ENCODE measurements at regions not wholly inside any gene's neighbourhood (a gene's known extent, or its start where the extent isn't known, plus 50 kb on each side); places are given as distances from the start of the nearest gene placed in this dataset.

DNA sequence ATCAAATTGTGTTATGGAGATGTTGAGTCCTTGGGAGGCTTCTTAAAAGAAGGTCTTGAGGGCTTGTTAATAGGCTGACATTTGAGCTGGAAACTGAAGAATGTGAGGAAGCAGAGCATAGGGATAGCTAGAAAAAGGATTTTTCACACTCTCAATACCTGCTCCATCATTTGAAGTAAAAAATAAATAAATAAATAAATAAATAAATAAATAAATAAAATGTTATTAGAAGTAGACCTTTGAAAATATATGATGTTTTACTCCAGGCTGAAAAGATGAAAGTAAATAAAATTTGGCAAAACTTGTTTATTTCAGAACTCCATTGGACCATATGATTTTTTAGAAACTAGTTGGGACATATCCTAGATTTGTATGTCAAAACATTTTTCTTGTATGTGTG is 1757.8 kb upstream of the TENM3 start:
- Mint-ChIP-seq H3K4me1 (no peaks in the 10 kb centered on the region), H3K27ac (no peak overlapping the region), H3K4me3 (no peak overlapping the region), H3K27me3 (ENCODE audit: low read depth in 3 of 3) (peaks cover 0 to 2% (median 0%) of the 10 kb centered on the region in 3 donors), H3K9me3 (peaks cover 0 to 6% (median 0%) of the 10 kb centered on the region in 7 donors), H3K36me3 (no peaks in the 10 kb centered on the region)
- no peaks in the 10 kb centered on the region for H4K20me1 ChIP-seq (ENCODE audit: insufficient read depth, low read length)
- H3K4me3 ChIP-seq (replicated peaks in 1 of 3; ENCODE audit: low read depth in 2 of 3, low read length in 3 of 3), result no peak overlapping the region
- no peaks in the 10 kb centered on the region for H3K27me3 ChIP-seq (ENCODE audit: control insufficient read depth in 2 of 2, insufficient read depth in 2 of 2, low read length in 2 of 2)
- H3K4me2 ChIP-seq (replicated peaks; ENCODE audit: extremely low read depth, low read length, poor library complexity, severe bottlenecking), result no peak overlapping the region
- no peak overlapping the region for H3K27ac ChIP-seq (ENCODE audit: low read depth in 1 of 2, low read length in 2 of 2)
- no peaks in the 10 kb centered on the region for H3K36me3 ChIP-seq (replicated peaks in 1 of 2; ENCODE audit: control insufficient read depth in 1 of 2, insufficient read depth in 2 of 2, low read length in 2 of 2)
- no peak for DNase-seq
- no peak overlapping the region for H2AFZ ChIP-seq (ENCODE audit: insufficient read depth, low read depth, low read length, poor library complexity, severe bottlenecking)
- no peaks in the 10 kb centered on the region for H3K4me1 ChIP-seq (ENCODE audit: control insufficient read depth in 1 of 2, insufficient read depth in 2 of 2, low read length in 2 of 2)
- intact Hi-C loops (cut with micrococcal nuclease), result no loop called here
- H3K9me3 ChIP-seq (replicated peaks in 1 of 2; ENCODE audit: control insufficient read depth in 1 of 2, insufficient read depth in 1 of 2, low read length in 2 of 2), result no peaks in the 10 kb centered on the region
- no peak overlapping the region for H3K9ac ChIP-seq (ENCODE audit: insufficient read depth, low read length, poor library complexity, severe bottlenecking)
- H3K79me2 ChIP-seq (ENCODE audit: insufficient read depth, low read length), result no peaks in the 10 kb centered on the region
- no peak for TF ChIP-seq CTCF (IDR thresholded peaks at IDR 0.05)

DNA sequence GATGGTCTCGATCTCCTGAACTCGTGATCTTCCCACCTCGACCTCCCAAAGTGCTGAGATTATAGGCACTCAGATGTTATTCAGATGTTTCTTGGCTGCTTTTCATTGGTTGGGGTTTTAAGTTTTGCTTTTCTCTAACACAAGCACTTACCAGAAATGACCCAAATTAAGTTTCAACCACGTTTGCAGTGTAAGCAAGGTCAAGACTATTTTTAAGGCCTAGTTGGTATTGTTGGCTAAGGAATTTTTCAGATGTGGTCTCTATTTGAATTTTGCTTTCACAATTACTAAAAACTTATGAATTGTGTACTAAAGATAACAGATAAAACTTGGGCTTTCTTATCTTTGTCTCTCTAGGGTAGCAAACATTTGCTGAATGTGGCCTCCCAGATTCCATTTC is 1756.9 kb upstream of the TENM3 start:
- intact Hi-C loops (cut with micrococcal nuclease), result no loop called here
- no CpG with 5 or more reads among the region's 4 CpGs for WGBS (ENCODE audit: insufficient coverage)

More for the DNA sequence above, 1756.9 kb upstream of the TENM3 start:
- Histone ChIP-seq H2AFZ (ENCODE audit: insufficient read depth, low read depth, low read length, poor library complexity, severe bottlenecking) (no peak overlapping the region), H3K79me2 (ENCODE audit: insufficient read depth, low read length) (no peaks in the 10 kb centered on the region), H3K4me1 (ENCODE audit: control insufficient read depth in 1 of 2, insufficient read depth in 2 of 2, low read length in 2 of 2) (no peaks in the 10 kb centered on the region), H3K4me3 (replicated peaks in 1 of 3; ENCODE audit: low read depth in 2 of 3, low read length in 3 of 3) (no peak overlapping the region), H3K27ac (ENCODE audit: low read depth in 1 of 2, low read length in 2 of 2) (no peak overlapping the region), H3K4me2 (replicated peaks; ENCODE audit: extremely low read depth, low read length, poor library complexity, severe bottlenecking) (no peak overlapping the region), H3K9ac (ENCODE audit: insufficient read depth, low read length, poor library complexity, severe bottlenecking) (no peak overlapping the region), H3K9me3 (replicated peaks in 1 of 2; ENCODE audit: control insufficient read depth in 1 of 2, insufficient read depth in 1 of 2, low read length in 2 of 2) (no peaks in the 10 kb centered on the region), H3K27me3 (ENCODE audit: control insufficient read depth in 2 of 2, insufficient read depth in 2 of 2, low read length in 2 of 2) (no peaks in the 10 kb centered on the region), H4K20me1 (ENCODE audit: insufficient read depth, low read length) (no peaks in the 10 kb centered on the region), H3K36me3 (replicated peaks in 1 of 2; ENCODE audit: control insufficient read depth in 1 of 2, insufficient read depth in 2 of 2, low read length in 2 of 2) (no peaks in the 10 kb centered on the region)
- no peak overlapping the region for H3K4me3 Mint-ChIP-seq
- no peaks in the 10 kb centered on the region for H3K27me3 Mint-ChIP-seq (ENCODE audit: low read depth in 3 of 3)
- H3K27ac Mint-ChIP-seq, result no peak overlapping the region
- no peak for DNase-seq
- no peaks in the 10 kb centered on the region for H3K4me1 Mint-ChIP-seq
- peaks cover 0 to 6% (median 0%) of the 10 kb centered on the region in 7 donors for H3K9me3 Mint-ChIP-seq
- H3K36me3 Mint-ChIP-seq, result no peaks in the 10 kb centered on the region
- no peak for TF ChIP-seq CTCF (IDR thresholded peaks at IDR 0.05)

Data from CD14-positive monocyte (primary cell).